ENCODE measurements at regions not wholly inside any gene's neighbourhood (a gene's known extent, or its start where the extent isn't known, plus 50 kb on each side); places are given as distances from the start of the nearest gene placed in this dataset.
"Not testable (repeated sequence)": the region's sequence is repeated elsewhere in the genome, so short reads cannot be mapped to it uniquely, and the experiment has no call there.

GRCh38 chr21:38041493-38041892 lies 125.2 kb upstream of the KCNJ6 start:
- no peak for DNase-seq (ENCODE audit: low read depth)

- DNase-seq (ENCODE audit: low read depth), result no peak
These were observed 126.0 kb upstream of the KCNJ6 start for GRCh38 chr21:38042246-38042645.

- DNase-seq (ENCODE audit: low read depth), result no peak
These were observed 131.9 kb upstream of the KCNJ6 start for GRCh38 chr21:38048167-38048566.

- DNase-seq (ENCODE audit: low read depth), result no peak
These were observed 138.1 kb upstream of the KCNJ6 start for GRCh38 chr21:38054334-38054733.

GRCh38 chr21:38056481-38056880 lies 140.2 kb upstream of the KCNJ6 start:
- no peak for DNase-seq (ENCODE audit: low read depth)

GRCh38 chr21:38057626-38058025 lies 141.4 kb upstream of the KCNJ6 start:
- DNase-seq (ENCODE audit: low read depth), result no peak

- no peak for DNase-seq (ENCODE audit: low read depth)
These were observed 144.3 kb upstream of the KCNJ6 start for GRCh38 chr21:38060533-38060932.

- no peak for DNase-seq (ENCODE audit: low read depth)
These were observed 151.0 kb upstream of the KCNJ6 start for GRCh38 chr21:38067086-38067739.

- DNase-seq (ENCODE audit: low read depth), result no peak
These were observed 156.2 kb upstream of the KCNJ6 start for GRCh38 chr21:38072489-38072888.

- no peak for DNase-seq (ENCODE audit: low read depth)
These were observed 159.8 kb upstream of the KCNJ6 start for GRCh38 chr21:38075833-38076587.

- DNase-seq (ENCODE audit: low read depth), result no peak
These were observed 161.3 kb upstream of the KCNJ6 start for GRCh38 chr21:38077569-38077968.

- DNase-seq (ENCODE audit: low read depth), result no peak
These were observed 164.6 kb upstream of the KCNJ6 start for GRCh38 chr21:38080888-38081287.

GRCh38 chr21:38081708-38082107 lies 165.5 kb upstream of the KCNJ6 start:
- no peak for DNase-seq (ENCODE audit: low read depth)

GRCh38 chr21:38082936-38083485 lies 166.8 kb upstream of the KCNJ6 start:
- DNase-seq (ENCODE audit: low read depth), result no peak

- DNase-seq (ENCODE audit: low read depth), result no peak
These were observed 167.3 kb upstream of the KCNJ6 start for GRCh38 chr21:38083535-38083934.

GRCh38 chr21:38086580-38086979 lies 170.2 kb upstream of the KCNJ15 start:
- no peak for DNase-seq (ENCODE audit: low read depth)

- DNase-seq (ENCODE audit: low read depth), result no peak
These were observed 167.7 kb upstream of the KCNJ15 start for GRCh38 chr21:38088916-38089762.

GRCh38 chr21:38089763-38090046 lies 167.1 kb upstream of the KCNJ15 start:
- no peak for DNase-seq (ENCODE audit: low read depth)

- not testable (repeated sequence) for DNase-seq (ENCODE audit: low read depth)
These were observed 165.7 kb upstream of the KCNJ15 start for GRCh38 chr21:38091061-38091460.

- DNase-seq (ENCODE audit: low read depth), result no peak
These were observed 164.7 kb upstream of the KCNJ15 start for GRCh38 chr21:38092051-38092450.

- DNase-seq (ENCODE audit: low read depth), result no peak
These were observed 161.6 kb upstream of the KCNJ15 start for GRCh38 chr21:38095220-38095619.

- no peak for DNase-seq (ENCODE audit: low read depth)
These were observed 159.0 kb upstream of the KCNJ15 start for GRCh38 chr21:38097789-38098188.

Measured in activated T-helper 1 cell treated with Interleukin-2 at 50 U/mL for 16 hours (primary cell).